AG09309 (cell line): ENCODE measurements at regions not wholly inside any gene's neighbourhood (a gene's known extent, or its start where the extent isn't known, plus 50 kb on each side); places are given as distances from the start of the nearest gene placed in this dataset.

Experiments used
- DNase-seq: peaks from one replicate; pipeline ENCODE4 v3.0.0-alpha.2; 2010; ENCODE audit warnings: low read depth
- H3K4me3 ChIP-seq: 2 replicates; pipeline ENCODE4 v1.5.1; 2011; ENCODE audit warnings: mild to moderate bottlenecking, low read depth, low read length, moderate library complexity; ENCODE audit not compliant: control insufficient read depth
- TF ChIP-seq, protein P1 (sequence below): IDR thresholded peaks from 2 replicates; pipeline ENCODE4 v1.5.1; 2011; ENCODE audit warnings: mild to moderate bottlenecking, low read depth, low read length, inconsistent platforms; ENCODE audit not compliant: insufficient read depth, control insufficient read depth; ENCODE audit errors: missing control alignments

DNA sequence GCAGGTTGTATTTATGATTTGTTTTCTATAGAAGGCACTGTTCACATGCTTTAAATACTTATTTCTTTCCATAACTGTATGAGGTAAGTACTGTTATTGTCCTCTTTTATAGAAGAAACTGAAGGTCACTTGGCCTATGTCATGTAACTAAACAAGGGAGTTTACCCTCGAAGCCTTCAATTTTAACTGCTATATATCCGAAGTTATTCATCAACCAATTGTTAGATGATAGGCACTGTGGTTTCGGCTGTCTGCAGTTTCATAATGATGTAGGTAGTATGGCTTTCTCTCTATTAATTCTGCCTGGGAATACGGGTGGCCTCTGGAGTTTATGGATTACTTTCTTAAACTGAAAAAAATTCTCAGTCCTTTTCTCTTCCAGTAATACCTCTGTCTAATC, 413.3 kb upstream of the ADGRL2 start:
- H3K4me3 ChIP-seq, result no peak overlapping the region
- TF ChIP-seq, protein P1, sequence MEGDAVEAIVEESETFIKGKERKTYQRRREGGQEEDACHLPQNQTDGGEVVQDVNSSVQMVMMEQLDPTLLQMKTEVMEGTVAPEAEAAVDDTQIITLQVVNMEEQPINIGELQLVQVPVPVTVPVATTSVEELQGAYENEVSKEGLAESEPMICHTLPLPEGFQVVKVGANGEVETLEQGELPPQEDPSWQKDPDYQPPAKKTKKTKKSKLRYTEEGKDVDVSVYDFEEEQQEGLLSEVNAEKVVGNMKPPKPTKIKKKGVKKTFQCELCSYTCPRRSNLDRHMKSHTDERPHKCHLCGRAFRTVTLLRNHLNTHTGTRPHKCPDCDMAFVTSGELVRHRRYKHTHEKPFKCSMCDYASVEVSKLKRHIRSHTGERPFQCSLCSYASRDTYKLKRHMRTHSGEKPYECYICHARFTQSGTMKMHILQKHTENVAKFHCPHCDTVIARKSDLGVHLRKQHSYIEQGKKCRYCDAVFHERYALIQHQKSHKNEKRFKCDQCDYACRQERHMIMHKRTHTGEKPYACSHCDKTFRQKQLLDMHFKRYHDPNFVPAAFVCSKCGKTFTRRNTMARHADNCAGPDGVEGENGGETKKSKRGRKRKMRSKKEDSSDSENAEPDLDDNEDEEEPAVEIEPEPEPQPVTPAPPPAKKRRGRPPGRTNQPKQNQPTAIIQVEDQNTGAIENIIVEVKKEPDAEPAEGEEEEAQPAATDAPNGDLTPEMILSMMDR, result no peak
- no peak for DNase-seq

DNA sequence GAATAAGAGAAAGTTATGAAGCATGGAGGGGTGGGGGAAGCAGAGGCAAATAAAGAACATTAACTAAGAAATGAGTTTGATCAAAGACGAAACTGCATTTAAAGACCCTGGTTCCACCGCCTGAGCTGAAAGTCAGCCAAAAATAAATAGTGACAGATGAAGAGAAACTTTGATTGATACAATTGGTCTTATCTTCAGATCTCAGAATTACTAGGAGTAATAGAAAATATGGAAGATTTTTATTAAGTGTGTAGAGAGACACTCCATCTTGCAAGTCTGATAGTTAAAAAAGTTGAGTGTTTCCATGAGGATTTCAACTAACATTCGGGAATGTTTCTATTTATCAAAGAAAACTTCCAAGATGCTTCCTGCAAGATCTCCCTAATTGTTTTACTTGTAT, 418.2 kb upstream of the ADGRL2 start:
- DNase-seq, result no peak
- TF ChIP-seq, protein P1, result no peak
- no peak overlapping the region for H3K4me3 ChIP-seq

DNA sequence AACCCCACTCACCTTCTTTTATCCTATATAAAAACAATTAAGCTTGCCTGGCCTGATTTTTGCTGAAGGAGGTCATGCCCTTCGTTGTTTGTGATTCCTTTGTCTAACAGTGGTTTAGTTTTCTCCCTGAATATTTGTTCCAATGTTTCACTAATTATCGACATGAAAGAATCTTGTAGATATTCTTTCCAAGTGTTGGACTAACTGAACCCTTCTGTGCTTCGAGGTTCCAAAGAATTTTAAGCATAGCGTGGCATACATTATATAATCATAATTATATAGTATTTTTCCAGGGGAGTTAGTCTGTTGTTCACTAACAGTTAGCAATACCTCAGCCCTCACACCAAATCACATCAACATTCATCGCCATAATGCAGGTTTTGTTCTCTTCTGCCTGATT, 418.9 kb upstream of the ADGRL2 start:
- no peak for DNase-seq
- TF ChIP-seq, protein P1, result no peak
- H3K4me3 ChIP-seq, result no peak overlapping the region

DNA sequence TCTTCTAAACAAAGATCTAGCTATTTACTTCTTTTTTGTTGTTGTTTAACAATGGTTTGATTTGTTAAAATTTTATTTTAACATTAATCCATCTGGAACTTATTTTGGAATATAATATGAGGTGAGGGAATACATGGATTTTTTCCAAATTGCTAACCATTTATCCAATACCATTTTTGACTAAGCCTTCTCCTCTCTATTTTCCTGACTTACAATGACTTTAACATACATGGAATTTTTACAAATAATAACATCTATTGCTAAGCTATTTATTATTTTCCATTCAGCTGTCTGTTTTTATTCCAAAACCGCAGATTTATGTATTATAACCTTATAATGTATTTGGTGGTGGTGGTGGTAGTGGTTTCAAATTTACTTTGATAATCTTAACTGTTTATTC, 420.3 kb upstream of the ADGRL2 start:
- no peak for DNase-seq
- no peak overlapping the region for H3K4me3 ChIP-seq
- TF ChIP-seq, protein P1, result no peak

DNA sequence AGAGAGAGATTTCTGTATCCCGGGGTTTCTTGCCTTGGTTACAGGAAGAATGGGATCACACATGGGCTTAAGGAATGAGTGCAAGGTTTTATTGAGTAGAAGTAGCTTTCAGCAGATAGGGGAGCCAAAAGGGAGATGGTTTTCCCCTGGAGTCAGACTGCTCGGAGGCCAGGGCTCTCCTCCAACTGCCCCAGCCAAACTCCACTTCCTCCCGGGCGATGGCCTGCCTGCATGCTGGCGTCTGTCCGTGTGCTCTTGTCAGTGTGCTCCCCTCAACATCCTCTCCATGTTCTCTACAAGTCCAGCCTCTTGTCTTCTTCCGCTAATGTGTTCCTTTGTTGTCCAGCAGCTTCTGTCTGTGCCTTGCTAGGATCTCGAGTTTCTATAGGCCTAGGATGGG, 421.3 kb upstream of the ADGRL2 start:
- DNase-seq, result no peak
- no peak overlapping the region for H3K4me3 ChIP-seq
- TF ChIP-seq, protein P1, result no peak

DNA sequence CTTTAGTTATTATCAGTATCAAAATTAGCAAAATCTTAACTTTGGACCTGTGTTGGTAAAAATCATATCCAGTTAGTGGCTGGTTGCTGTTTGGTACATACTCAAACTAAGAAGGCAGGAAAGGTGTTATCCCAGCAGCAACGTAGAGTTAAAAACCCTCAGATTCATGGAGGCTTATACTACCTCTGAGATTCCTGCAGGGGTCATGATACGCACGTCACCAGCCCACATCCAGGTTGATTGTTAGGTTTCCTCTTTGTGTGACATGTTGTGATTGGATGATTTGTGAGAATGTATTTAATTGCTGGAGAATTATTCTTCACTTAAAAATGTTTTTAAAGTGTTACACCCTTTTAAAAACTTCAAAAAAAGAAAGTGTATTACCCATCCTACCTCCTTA, 423.3 kb upstream of the ADGRL2 start:
- no peak overlapping the region for H3K4me3 ChIP-seq
- TF ChIP-seq, protein P1, result no peak
- DNase-seq, result no peak
